Right ventricle myocardium superior (tissue), 1 donor: ENCODE measurements at regions not wholly inside any gene's neighbourhood (a gene's known extent, or its start where the extent isn't known, plus 50 kb on each side); places are given as distances from the start of the nearest gene placed in this dataset.
A peak's percentile ranks its signal among the peaks of the same experiment; 100 is the strongest.
"Not testable (repeated sequence)": the region's sequence is repeated elsewhere in the genome, so short reads cannot be mapped to it uniquely, and the experiment has no call there.

ENCODE experiments used
- ATAC-seq: fragments of 200-7000 bp; cut with Tn5 transposase; one replicate; pipeline ENCODE4 v1.9.1; 2020; ENCODE audit warnings: mild to moderate bottlenecking; ENCODE audit not compliant: poor library complexity
- DNase-seq: peaks from one replicate; pipeline ENCODE4 v3.0.0-alpha.2; 2020
- intact Hi-C: fragments of 100-400 bp; cut with DNase I; formaldehyde crosslinking; loops from one replicate; pipeline ENCODE4 v1.11.2; 2022
- donor health status: DM: no; HTN: yes; CAD: no; lungs with severe emphysema.

DNA sequence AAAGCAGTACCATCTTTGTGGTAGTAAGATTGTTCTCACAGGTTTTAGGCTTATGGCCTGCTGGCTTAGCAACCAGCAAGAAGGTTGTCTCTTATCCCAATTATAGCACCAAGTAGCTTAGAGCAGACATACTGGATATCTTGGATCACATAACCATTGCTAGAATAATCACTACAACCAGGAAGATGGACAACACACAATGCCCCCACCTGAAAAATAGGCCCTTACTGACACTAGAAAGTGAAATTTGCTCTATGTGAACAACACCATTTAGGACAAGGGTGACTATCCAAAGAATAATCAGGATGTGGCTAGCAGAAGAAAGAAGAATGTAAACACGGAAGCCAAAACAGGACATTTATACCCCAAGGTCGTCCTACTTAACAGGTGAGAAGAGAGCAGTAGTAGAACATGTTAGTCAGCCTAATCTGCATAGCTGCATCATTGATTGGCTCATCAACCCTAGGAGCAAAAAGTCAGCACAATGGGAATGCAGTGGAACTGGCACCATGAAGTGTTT, 172.7 kb upstream of the MARCKS start:
- DNase-seq (no peak), ATAC-seq (no peak)
- intact Hi-C loops = no loop called here

DNA sequence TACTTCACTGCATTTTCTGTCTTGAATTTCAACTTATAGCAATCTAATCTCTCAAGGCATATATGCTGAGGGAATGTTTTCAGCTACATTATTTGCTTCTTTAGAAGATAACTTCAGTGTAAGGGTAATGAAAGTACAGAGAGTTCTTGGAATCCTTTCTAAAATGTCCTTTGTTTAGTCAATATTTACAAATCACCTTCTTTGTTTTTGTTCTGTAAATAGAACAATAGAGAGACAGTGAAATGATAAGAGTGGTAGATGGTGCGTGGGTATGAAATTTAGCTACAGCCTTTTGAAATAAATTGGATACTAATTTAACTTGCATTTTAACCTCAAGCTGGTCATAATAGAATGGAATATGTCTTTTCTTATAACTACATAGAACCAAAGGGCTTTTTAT, 171.1 kb upstream of the MARCKS start:
- no peak for ATAC-seq
- intact Hi-C loops = no loop called here

DNA sequence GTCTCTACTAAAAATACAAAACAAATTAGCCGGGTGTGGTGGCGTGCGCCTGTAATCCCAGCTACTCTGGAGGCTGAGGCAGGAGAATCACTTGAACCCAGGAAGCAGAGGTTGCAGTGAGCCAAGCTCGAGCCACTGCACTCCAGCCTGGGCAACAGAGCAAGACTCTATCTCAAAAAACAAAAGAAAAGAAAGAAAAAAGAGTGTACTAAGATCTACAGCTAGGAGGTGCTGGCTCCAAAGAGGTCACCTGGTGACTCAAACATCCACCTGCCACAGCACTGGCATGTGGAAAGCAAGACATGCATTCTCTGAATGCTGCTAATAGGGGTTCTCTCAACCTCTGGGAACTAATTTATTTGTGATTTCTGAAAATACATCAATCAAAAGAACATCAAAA, 167.5 kb upstream of the MARCKS start:
- DNase-seq, ATAC-seq, intact Hi-C loops: not testable (repeated sequence)

More for the DNA sequence above, 171.1 kb upstream of the MARCKS start:
- no peak for DNase-seq

DNA sequence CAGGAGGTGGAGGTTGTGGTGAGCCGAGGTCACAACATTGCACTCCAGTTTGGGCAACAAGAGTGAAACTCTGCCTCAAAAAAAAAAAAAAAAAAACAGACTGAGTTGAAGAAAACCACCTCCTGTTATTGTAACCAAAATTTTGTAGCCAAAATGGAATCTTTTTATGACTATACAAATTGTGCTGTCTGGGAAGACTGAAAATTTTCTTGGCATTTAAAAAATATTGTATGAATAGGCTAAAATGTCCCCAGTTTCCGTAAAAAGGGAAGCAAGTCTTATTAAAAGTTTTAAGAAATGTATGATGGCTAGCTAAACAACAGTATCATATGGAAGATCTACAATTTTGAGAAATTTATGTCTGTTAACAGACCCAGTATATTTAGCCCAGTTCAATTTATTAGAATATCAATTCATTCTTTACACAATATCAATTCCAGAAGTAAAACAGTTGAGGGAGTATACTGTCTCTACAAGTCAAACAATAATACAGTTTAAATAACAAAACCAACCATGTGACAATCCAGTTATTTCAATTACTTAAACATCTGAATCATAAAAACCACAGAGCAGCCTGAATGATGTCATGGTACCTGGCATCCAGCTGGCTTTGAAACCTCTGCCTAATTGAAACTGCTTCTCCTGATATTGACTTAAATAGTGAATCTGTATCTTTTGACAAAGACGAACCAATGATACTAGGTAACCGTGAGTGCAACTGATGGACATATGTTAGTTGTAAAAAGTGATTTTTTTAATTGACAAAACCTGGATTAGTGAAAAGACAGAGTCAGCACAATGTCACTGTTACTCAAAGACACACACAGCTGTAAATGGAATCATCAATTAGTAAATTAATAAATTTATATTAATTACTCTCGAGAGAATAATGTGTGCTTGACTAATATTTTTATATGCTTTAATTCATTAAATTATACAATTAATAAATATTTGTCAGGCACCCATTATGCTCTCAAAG, 166.6 kb upstream of the MARCKS start:
- ATAC-seq (no peak), DNase-seq (no peak)
- intact Hi-C loops = no loop called here

DNA sequence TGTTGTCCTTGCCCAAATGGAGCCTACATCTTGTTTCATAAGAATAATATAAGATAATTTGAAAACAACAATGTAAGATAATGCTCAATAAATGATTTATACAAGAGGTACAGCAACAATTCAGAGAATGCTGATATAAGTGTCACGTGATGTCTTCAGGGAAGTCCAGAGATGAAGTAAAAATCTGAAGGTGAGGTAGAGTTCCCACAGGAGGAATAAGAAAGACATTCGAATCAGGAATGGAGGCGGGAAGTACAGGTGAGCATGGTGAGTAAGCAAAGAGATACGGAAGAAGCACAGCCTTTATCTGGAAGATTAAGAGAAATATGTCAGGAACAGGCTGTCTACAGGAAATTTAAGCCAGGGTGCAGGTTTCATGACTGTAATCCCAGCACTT, 165.9 kb upstream of the MARCKS start:
- intact Hi-C loops = no loop called here
- DNase-seq (no peak), ATAC-seq (no peak)

DNA sequence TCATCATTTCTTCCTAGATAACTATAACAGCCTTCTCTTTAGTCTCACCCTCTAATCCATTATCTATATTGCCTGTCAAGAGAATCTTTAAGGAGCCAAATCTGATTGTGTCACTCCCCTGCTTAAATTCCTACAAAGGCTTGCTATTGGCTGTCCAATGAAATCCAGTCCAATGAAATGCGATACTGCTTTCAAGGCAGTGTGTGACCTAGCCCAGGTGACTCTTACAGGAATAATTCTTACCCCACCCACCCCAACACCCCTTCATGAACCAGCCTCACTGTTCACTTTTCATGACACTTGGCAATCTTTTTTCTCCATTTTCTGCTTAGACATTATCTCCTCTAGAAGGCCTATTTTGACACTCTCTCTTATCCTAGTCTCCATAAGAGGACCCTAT, 163.3 kb upstream of the MARCKS start:
- no peak for ATAC-seq
- no peak for DNase-seq
- intact Hi-C loops = no loop called here

DNA sequence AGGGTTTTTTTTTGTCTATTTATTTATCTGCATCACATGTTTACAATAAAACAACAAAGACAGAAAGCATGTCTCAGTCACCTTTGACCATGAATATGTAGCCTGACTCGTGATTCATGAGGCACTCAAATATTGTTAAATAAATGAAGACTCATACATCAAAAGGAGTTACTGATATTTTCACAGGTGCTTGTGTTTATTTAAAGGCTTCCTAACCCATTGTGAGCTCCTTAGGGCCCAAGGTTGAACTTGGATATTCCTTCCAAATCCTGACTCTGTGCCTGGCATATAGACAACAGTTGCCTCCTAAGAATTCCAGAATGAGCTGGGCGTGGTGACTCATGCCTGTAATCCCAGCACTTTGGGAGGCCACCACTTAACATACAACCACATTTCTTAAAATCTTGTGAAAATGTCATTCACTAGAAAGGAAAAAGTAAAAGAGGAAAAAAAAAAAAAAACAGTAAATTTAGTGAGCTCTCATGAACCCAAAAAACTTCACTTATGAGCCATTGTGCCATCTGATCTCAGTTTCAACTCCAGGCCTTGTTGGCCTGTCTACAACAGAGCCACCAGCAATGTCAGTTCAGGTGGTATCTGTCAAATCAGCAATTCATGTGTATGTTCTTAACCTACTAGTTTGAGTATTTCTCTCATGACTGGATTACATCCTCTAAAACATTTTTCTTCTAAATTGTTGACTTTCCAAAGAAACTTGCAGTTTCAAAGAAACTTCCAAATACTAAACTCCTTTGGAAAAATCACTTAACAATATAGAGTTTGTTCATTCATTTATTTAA, 162.7 kb upstream of the MARCKS start:
- ATAC-seq = no peak
- no peak for DNase-seq
- intact Hi-C loops = no loop called here

DNA sequence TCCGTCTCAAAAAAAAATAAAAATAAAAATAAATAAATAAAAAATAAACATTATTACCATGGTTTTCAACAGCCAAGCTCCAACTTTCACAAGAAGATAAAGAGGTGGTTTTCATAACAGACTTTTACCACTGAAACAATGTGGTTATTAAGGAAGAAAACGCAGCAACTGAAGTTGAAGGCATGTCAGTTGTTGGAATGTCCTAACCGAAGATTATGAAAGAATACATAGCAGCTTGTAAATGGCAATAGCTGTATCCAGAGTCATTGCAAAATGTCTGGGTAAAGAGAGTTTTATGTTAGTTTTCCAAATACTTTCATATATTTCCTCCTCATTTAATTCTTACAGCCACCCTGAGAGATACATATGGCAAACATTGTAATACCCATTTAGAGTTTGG, 161.6 kb upstream of the MARCKS start:
- DNase-seq (no peak), ATAC-seq (peak; percentile 43)
- intact Hi-C loops = no loop called here

DNA sequence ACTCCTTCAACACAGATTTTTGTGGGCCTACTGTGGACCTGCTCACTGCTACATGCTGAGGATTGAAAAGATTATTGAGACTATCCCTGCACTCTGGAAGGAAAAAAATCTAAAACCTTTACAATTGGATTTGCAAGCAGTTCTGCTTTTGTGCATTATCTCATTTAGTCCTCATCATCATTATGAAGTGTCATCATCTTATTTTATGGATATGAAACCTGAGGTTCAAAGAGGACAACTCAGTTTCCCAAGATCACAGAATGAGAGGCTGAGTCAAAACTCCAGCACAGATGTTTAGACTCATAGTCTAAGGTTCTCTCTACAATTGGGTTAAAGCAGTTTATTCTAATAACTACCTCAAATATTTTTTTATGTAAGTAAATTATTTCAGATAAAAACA, 160.2 kb upstream of the MARCKS start:
- intact Hi-C loops = no loop called here
- ATAC-seq (no peak), DNase-seq (no peak)

DNA sequence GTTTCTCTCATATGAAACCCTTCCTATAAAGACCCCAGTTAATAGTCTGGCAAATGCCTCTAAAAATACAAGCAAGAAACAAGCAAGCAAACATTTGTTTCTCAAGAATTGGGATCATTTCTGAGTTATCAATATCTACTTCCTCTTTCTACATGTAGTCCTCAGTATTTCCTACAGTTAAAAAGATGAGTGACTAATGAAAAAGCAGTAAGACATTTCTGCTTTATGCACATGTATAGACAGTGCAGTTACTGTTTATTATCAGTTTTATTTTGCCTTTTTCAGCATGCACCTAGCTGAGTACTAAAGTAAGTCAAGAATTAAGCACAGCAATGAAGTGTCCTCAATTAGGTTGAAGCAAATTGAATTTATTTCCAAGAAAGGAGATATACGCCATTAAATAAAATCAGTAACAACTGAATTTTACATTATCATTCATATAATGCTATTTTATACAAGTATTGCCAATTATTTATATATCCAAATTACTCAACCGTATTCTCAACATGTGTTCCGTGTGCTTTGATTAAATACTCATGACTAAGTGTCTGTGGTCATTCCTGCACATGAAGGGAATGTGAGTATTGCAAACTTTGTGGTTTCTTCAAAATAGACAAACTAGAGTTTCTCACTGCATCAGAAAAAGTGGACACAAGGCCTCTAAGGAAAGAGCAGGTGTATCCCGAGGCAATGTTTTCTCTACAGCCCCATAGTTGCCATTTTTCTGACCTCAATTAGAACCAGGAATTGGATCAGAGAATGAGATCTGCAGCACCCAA, 159.3 kb upstream of the MARCKS start:
- intact Hi-C loops = no loop called here
- ATAC-seq = no peak
- no peak for DNase-seq

DNA sequence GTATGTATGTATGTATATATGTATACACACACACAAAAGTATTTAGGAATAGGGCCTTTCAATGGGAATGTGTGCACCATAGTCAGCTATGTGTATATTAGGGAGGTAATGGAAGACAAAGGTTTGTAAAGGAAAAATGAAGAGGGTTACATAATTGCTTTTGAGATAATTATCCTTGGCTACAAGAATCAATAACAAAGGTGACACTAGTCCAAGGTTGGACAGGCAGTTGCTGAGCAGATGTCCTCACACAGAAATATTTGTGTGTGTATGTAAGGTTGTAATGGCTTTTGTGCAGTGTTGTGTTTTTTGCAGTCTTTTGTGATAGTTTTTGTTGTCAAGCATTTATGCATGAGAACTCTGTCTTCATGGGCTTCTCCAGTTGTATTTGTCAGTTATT, 157.9 kb upstream of the MARCKS start:
- intact Hi-C loops = no loop called here
- ATAC-seq (no peak), DNase-seq (no peak)

DNA sequence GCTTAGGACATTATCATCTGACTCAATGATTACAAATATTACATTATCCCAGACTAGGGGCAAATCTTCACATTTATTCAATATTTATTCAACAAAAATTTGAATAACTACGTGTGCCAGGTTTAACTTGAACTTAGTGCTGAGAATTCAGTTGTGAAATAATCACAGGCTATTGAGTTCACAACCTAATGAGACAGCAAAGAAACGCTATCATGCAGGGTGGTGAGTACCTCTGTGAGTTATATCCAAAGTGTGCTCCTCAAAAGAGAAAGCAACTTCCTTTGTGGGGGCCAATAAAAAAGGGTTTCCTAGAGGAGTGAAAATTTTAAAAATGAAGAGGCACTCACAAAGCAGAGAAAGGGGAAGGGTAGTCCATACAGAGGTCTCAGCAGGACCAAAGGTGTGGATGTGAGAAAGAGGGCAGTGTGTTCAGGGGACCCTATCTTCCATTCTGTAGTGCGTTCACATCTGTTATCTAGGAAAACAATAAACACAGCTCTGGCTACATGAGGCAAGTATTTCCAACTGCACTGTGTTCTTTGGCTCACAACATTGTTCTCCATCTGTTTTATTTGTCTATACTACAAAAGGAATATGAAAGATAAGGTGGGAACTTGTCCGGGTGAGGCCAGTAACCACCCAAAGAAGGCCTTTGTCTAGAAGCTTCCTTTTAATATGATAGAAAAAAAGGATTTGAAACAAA, 155.4 kb upstream of the MARCKS start:
- ATAC-seq (no peak), DNase-seq (no peak)
- intact Hi-C loops = no loop called here

DNA sequence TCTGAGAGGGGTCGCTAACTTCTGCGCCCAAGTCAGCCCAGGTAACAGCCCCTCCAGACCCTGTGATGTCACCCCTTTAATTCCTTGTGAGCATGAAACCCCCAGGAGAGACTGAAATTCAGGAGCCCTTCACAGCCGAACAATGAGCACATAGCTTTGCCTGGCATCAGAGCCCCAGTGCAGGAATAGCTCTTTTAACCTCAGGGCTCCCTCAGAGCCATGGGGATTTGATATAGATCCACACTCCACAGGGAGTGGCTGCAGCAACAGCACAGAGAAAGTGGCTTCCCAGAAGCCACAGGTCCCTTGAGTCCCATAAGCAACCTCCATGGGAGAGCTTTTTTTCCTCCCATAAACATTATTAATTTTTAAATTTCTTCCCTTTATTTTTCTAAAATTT, 150.0 kb upstream of the MARCKS start:
- DNase-seq = no peak
- intact Hi-C loops = no loop called here
- ATAC-seq = no peak

DNA sequence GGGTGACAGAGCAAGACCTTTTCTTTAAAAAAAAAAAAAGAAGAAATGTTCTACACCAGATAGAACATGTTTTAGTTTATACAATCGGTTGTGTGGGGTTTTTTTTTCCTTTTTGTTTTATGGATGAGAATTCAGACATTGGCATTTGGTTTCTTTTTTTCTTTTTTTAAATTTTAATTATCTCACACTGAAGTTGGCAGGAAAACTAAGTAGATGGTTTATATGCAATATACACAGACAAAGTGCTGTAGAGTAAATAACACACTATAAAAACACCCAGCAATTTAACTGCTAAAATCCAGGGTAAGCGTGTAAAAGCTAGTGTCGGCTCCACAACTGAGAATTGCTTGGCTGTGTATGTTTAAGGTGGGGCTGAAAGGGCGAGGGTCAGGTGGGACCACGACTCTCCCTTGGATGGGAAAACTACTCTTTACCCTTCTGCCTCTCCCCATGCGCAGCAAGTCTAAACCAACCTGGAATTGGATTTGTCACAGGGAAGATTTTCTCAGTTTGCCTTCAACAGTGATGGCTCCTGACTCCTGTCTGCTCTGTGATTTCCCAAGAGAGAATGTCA, 147.1 kb upstream of the MARCKS start:
- ATAC-seq = no peak
- intact Hi-C loops = no loop called here
- no peak for DNase-seq

DNA sequence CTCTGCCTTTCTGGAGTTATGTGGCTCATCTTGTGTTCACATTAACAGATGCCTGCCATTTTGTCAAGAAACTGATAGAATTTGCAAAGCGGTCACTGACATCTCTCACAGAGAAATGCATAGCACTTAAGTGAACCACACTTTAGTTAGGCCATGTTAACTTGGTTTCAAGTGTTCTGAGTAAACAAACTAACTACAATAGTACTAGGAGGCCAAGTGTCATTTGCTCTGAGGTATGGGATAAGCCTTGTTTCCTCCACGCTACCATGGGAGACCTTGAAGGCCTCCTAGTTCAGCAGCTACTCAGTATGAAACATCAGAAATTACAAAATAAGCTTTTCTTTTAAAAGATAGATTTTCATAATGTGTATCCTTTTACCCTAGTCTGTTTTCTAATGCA, 143.5 kb upstream of the MARCKS start:
- no peak for DNase-seq
- intact Hi-C loops = no loop called here
- ATAC-seq = no peak

DNA sequence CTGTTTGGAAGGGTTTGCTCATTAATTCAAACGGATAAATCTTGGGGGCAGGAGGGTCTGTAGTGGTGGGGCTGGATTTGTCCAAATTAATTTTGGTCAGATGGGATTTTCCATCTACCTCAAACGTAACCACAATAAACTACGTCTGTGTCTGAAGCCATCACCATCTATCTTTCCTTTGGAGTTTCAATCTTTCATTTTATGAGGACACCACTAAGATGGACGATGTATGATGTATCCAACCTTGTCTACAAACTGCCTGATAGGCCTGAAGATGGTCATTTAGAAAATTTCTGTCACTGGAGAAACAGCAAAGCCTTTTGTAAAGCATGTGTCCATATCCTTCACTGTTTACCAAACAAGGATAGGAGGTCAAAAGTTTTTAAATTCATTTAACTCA, 138.6 kb upstream of the MARCKS start:
- ATAC-seq = no peak
- intact Hi-C loops = no loop called here
- DNase-seq = no peak

DNA sequence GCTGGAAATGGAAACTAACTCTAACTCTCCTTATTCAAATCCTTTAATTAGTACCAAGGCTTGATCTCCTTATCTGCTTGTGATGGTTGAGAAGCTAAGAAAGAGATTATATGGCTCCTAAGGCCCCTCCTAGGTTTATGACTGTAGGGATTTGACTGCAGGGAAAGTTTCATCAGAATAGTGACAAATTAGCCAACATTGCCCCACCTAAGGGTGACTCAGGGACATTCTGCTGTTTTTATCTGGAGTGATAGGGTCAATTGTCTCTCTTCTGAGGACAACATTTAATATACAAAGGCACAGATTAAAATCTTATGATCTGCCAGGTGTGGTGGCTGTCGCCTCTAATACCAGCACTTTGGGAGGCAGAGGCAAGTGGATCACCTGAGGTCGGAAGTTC, 138.1 kb upstream of the MARCKS start:
- DNase-seq = no peak
- intact Hi-C loops = no loop called here
- no peak for ATAC-seq

DNA sequence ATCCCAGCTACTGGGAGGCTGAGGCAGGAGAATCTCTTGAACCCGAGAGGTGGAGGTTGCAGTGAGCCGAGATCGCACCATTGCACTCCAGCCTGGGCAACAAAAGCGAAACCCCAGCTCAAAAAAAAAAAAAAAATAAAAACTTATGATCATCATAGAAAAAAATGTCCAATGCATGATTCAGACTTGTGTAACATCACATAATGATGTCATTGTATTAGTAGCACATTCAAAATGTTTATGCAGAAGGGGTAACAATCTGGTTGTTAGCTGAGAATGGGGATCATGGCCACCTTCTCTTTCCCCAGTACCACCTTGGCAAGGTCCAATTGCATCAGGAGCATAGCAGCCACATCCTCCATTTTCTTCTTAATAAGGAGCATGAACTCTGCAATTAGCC, 137.6 kb upstream of the MARCKS start:
- ATAC-seq (no peak), DNase-seq (no peak)
- intact Hi-C loops = no loop called here
